Stimulated activated CD8-positive, alpha-beta memory T cell treated with anti-CD3 and anti-CD28 coated beads, Interleukin-15, amount 100 ng/mL, for 48 hours (primary cell): ENCODE measurements at regions not wholly inside any gene's neighbourhood (a gene's known extent, or its start where the extent isn't known, plus 50 kb on each side); places are given as distances from the start of the nearest gene placed in this dataset.

Experiments used
- DNase-seq, 2 donors: peaks; one replicate each; pipeline ENCODE4 v3.0.0-alpha.2; 2020; ENCODE audit warnings: low read depth in 2 of 2

DNA sequence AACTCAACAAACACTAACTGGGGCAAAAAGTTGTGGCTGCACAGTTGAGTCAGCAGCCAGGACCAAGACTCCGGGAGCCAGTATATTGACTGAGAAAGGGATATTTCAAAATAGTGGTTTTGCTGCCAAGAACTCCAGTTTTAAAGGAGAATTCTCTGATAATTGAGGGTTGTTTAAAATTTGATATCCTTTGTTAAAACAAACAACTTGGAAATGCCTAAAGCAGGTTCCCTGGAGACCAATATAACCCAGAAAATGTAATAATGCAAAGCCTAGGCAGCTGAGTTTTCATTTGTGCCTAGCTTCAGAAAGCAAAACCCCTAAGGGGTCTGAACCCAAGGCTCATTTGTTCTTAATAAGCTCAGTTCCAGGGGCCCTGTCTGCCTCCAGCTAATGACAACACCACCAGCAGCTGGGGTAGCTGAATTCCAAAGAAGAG, 311.7 kb upstream of the CCDC196 start:
- no peak for DNase-seq

DNA sequence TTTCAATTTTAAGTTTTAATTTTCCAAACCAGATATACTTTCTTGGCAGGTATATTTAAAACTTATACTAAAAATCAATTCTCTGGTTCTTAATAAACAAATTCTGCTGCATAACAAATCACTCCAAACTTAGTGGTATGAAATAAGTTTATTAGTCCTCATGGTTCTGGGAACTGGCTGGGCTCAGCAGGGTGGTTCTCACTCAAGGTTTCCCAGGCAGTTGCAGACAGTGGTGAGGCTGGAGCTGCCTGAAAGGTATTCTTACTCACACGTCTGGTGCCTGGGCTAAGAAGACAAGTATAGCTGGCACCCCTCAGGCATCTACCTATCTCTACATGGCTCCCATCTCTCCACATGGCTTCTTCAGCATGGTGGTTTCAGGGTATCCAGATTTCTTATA, 308.2 kb upstream of the CCDC196 start:
- no peak for DNase-seq

DNA sequence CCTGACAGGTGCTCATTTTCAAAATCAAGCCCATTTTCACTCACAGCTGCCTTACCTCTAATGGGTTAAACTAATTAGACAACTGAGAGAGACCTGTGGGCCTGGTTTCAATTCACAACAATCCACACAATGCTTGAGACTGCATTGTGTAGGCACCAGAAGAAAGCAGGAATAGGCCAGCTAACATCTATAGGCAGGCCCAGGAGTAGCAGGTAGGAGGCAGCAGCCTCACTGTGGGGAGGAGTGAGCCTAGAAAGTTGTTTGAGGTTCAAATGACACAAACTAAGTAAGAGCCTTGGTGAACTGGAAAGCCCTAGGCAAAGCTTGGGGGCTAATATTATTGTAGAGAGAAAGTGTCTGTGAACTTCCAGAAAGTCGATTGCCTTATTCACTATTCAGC, 289.5 kb upstream of the CCDC196 start:
- DNase-seq = no peak

DNA sequence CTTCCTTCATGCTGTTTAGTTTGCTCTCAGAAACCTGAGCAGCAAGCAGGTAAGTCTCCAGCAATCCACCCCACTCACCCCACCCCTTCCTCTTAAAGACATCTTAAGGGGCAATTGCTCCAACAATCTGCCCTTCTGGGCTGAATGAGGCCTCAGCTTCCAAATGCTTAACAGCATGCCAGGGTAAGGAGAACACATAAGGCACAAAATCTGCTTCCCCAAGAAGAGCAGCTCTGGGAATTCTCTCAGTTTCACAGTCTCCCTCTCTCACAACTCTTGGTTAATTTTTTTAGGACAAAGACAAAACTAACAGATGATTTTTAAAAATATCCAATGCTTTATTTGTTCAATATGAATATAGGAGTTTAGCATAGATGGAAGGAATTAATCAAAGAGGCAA, 288.9 kb upstream of the CCDC196 start:
- DNase-seq = no peak

DNA sequence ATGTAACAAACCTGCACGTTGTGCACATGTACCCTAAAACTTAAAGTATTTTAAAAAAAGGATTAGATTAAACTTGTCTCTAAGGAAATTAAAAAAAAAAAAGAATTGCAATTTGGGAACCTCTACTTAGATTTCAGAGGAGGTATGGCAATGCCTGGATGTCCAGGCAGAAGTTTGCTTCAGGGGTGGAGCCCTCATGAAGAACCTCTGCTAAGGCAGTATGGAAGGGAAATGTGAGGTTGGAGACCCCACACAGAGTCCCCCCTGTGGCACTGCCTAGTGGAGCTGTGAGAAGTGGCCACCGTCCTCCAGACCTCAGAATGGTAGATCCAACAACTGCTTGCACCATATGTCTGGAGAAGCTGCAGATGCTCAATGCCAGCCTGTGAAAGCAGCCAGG, 279.6 kb upstream of the CCDC196 start:
- no peak for DNase-seq

DNA sequence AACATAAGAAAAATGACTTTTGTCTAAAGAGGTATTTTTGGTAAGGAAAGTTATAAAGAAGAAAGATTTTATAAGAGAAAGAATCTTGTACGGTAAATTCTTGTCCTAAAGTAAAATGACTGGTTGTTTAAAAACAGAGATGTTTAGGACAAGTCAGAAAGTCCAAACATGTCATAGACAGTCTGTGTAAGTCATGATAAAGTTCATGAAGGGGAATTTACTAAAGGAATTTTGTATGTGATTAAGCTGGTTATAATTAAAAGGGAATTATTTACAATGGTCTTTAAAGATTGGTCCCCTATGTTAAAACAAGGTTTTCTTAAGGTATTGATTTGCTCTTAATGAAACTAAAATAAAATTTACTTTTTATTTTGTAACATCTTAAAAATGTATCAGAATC, 269.4 kb upstream of the CCDC196 start:
- no peak for DNase-seq

DNA sequence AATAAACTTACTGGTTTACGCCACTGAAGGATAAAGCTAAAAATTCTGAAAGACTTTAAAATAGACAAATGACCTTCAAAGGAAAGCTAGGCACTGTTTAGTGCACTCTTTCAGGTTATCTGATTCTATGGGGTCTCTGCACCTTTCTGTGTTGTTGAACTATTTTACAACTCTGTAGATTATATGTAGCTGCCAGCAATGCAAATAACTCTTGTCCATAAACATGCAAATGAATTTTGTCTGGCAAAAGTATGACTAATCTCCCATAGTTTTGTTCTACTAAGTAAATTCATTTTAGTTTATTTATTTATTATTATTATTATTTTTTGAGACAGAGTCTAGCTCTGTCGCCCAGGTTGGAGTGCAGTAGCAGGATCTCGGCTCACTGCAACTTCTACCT, 266.3 kb upstream of the CCDC196 start:
- DNase-seq = no peak

DNA sequence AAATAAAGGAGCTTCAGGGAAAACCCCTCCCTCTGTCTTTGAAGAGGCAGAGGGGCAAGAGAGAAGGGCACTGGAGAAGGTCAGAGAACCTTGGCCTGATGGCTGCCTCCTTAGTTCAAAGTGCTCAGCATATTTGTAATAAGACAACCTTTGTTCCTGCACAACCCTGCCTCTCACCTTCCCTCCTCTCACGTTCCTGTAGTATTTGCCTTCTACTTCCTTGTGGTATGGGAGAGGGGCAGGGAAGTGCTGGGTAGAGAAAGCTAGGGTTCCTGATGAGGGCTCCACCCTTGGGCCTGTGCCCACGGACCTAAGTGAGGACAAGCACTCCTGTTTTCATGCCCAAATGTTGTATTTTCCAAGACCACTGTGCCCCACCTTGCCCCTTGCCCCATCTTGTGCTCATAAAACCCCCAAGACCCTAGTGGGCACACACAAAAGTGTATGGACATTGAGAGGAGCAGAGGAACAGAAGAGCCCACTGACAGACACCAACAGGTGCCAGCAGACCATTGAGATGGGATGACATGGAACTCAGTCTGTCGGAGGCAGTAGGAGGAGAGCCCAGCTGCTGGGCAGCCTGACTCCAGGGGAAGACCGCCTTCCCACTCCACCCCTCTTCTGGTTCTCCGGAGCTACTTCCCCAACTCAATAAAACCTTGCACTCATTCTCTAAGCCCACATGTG, 261.5 kb upstream of the CCDC196 start:
- DNase-seq = no peak

DNA sequence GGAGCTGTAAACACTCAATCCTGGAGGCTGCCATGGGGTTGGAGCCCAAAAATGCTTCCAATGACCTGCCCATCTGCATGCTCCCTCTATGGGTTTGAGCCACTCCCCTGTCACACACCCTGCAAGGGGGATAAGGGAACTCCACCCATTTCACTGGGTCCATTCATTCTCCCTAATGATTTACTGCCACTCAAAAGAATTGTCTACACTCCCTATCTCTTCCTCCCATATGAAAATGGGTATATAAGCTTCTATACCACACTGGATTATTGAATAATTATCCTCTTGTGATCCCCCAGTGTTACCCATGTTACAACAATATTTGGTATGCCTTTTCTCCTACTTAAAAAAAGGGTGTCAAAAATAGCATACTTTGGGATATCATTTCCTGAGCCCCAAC, 260.8 kb upstream of the CCDC196 start:
- DNase-seq = no peak

DNA sequence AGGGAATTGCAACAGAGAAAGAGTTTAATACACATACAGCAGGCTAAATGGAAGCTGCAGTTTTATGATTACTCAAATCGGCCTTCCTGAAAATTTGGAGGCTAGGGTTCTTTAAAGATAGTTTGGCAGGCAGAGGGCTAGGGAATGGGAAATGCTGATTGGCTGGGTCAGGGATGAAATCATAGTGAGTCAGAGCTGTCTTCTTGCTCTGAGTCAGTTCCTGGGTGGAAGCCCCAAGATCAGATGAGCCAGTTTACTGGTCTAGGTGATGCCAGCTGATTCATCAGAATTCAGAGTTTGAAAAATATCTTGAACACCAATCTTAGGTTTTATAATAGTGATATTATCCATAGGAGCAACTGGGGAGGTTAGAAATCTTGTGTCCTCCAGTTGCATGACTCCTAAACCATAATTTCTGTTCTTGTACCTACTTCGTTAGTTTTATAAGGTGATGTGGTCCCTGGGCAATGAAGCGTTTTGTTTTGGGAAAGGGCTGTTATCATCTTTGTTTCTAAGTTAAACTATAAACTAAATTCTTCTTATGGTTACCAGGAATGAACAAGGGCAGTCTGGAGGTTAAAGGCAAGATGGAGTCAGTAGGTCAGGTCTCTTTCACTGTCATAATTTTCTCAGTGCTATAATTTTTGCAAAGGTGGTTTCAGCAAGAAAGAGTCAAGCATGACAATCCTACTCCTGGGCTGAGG, 257.8 kb upstream of the CCDC196 start:
- DNase-seq = peak; percentile 3 to 15

DNA sequence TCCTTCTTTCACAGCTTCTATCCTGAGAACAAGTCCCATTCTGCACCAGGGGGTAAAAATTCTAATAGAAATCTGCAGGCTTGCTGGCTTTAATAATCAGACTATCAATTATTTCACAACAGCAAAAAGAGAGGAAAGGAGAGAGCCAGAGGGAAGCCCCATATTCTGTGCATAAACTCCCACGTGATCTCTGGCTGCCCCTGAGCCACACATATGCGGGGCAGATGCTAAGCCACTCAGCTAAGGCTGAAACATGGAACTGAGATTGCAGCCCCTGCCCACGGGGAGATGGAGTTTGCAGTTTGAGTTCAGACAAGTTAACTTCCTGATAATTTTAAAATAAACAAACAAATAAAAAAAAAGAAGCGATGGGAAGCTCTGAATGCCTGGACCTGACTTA, 254.4 kb upstream of the CCDC196 start:
- DNase-seq = no peak

DNA sequence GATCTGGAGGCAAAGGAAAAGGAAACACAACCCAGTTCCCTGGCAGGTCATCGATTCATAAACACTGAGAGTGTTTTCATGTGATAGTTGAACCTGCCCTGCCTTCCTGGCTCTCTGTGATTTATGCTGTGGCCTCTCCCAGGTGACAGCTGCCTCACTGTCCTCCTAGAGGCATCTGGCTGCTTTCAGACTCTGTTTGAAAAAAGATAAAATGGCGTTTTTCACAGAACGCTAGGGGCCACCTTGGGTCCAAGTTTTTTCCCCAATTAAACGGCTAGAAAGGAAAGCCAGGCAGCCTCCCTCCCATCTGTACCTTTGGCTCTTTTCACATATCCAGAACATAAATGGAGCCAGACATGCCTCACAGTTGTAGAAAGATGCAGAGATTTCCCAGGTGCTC, 252.6 kb upstream of the CCDC196 start:
- DNase-seq = no peak

DNA sequence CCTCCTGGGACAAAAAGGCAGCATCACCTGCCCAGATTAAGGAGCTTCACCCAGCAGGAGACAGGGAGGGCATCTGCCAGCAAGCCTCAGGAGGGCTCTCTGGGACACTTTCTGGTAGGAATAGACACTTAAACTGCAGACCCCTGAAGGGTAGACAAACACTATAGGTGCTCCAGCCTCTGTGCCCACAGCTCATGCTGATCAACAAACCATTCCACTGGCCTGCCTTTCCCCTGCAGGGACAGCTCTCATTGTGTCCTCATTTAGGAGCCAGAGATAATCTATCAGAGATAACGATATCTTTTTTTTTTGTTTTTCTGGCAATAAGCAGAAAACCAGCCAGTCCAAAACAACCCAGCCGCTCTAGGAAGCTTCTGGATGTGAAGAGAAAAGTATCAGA, 251.8 kb upstream of the CCDC196 start:
- DNase-seq = no peak

DNA sequence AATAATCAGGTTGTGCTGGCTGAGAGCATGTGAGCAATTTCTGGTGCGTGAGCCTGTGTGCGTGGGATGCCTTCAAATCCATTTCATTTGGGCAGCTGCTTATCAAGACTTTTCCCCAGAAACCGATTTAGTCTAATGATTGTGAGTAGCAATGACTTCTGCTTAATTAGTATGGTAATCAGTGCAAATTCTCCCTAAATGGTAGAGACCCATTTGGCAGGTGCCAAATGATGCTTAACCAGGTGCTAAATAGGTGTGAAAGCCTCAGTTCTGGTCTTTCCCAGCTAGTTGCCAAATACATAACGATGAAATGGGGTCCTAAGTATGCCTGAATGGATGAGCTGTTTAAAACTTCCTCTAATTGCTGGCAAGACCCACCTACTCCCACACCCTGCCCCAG, 248.4 kb upstream of the CCDC196 start:
- no peak for DNase-seq

DNA sequence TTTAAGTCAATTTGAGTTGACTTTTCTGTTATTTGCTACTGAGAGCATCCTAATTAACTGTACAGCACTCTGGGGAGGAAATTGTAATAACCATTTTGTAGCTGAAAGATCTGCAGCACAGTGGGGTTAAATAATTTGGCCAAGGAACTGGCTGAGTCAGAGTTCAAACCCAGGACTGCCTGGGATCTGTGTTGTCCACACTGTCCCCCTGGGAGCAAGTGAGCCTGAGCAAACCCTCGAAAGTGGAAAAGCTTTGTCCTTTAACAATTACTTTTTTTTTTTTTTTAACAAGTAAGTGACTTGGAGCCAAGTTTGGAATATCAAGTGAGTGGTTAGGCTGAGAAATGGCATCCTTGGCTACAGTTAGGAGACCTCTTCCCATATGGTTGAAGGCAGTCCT, 247.2 kb upstream of the CCDC196 start:
- no peak for DNase-seq

DNA sequence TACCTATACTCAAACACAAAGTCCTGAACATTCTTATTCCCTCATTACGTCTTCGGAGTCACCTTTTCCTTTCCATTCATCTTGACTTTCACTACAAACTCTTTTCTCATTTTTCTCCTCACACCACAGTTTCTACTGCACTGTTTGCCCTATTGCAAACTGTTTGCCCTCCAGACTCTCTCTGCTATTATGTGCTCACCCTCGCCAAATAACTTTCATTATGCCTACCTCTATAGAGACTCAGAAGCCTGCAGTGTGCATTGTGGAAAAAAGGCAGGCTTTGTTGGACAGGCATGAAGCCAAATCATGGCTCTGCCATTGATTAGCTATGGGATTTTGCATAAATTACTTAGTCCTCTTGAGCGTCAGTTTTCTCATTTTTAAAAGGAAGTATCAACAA, 246.6 kb upstream of the CCDC196 start:
- no peak for DNase-seq

DNA sequence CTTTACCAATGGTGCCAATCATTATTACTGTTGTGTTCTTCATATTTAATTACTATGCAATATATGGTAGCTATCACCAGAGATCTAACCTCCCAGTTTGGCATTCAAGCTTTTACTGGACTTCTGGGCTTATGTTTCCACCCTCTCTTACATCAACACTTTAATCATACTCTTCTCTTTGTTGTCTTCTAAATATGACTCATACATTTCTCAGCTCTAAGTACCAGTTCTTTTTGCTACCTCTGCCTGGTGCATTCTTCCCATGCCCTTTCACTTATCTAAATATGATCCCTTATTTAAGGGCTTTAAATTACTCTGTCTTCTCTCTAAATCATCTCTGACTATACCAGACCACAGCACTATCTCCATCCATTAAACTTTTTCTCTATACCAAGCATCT, 246.1 kb upstream of the CCDC196 start:
- DNase-seq = no peak

DNA sequence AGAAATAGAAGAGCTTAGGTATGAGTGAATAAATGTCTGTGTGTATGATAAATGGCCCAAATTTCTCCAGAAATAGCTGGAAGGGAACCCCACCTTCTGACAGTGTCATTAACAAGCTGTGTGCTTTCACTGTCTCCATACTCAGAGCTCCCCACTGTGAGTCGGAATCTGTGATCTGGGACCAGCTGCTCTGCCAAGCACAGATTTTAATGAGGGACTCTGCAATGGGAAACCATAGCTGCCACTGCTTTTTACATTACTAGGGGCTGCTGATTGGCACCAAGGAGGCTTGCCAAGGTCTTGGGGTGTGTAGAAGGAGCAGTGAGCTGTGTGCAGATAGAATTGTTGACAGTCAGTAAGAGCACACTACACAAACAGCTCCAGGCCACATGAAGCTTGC, 244.2 kb upstream of the CCDC196 start:
- no peak for DNase-seq

DNA sequence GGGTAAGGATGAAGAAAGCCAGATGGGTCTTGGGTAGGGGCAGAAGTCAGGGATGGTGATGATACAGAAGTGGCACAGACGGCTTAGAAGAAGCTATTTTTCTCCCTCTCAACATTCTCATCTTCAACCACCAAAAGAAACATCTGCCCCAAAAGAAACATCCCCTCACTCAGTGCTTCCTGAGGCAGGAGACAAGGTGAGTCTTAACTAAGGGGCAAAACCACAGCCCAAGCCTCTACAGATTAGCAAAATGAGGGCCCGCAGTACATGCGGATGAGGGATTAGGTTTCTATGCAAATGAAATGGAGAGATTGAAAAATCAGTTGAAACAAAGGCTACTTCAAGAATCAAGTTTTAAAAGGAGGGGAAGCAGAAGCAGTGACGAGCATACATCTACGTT, 241.3 kb upstream of the CCDC196 start:
- DNase-seq = no peak

DNA sequence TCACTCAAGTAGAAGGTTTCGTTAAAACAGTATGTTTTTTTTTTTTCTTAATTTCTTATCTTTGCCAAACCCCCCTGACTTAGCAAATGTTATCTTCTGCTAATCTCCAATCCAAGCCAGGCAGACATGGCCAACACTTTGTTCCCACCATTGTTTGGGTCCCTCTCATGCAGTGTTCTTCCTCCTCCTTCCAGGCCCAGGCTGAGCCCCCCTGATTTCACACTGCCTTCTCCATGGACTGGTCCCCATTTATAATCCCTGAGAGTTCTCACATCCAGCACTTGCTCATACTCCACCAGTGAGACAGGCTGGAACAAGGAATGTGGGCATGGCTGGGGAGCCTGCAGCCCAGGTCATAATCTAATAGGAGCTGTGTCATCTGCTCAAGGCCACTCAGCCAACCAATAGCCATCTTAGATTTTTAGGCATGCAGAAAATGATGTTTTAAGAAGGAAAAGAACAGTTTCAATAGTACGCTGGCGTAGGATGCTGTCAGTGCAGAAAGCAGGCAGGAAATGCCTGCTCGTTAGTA, 238.4 kb upstream of the CCDC196 start:
- DNase-seq = no peak

DNA sequence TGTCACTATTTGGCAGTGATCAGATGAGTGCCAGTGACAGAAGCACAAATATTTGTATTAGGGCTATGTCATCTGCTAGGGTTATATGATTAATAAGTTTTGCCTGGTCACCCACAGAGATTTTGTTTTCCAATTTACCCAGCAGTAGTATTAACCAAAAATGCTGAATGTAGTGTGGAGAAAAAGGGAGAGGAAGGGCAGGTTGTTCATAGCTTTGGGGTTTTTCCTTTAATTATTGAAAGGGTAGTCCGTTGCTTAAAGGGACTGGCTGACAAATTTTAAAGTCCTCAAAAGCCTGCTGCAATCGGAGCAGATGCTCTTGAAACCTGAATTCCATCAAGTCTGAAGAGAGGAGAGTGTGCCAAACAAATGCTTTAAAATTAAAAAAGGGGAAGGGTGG, 237.9 kb upstream of the CCDC196 start:
- DNase-seq = no peak

DNA sequence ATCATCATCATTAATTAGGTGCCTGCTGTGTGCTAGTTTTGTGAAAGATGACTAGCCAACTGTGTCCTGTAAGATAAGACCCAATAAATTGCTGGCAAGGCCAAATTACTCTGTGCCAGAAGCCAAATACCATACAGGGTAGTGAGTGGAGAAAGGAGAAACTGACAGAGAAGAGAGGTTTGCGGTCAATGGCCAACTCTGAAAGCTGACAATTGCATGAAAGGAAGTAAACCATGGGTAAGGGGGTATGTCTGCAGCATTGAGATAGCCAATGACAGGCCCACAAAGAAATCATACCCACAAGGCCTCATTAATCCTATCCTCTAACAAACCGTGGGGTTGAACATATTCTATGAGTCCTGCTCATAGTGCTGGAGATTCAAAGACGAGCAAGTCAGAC, 236.6 kb upstream of the CCDC196 start:
- DNase-seq = no peak

DNA sequence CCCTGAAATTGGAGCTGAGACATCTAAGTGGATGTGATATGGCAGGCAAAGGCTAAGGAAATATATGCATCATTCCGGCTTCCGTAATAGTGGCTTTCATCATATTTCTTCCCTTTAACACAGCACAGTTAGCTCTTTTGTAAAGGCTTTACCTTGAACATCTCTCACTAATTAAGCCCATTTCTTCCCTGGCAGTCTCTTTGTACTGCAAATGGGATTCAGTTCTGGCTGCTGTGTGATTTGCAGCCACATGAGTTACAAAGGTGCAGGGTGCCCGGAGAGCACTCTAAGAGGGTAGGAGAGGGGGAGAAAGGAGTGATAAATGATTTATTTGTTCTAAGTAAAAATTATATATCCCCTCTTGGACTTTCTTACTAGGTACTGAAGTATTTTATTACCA, 232.1 kb upstream of the CCDC196 start:
- no peak for DNase-seq
